DND-41 (cell line): ENCODE measurements at regions not wholly inside any gene's neighbourhood (a gene's known extent, or its start where the extent isn't known, plus 50 kb on each side); places are given as distances from the start of the nearest gene placed in this dataset.
"Not testable (repeated sequence)": the region's sequence is repeated elsewhere in the genome, so short reads cannot be mapped to it uniquely, and the experiment has no call there.

Experiments used
- EZH2 ChIP-seq: IDR thresholded peaks from 3 replicates; pipeline ENCODE4 v1.6.1; 2012; ENCODE audit warnings: borderline replicate concordance, low read depth, mild to moderate bottlenecking, moderate library complexity, low read length, inconsistent platforms; ENCODE audit not compliant: severe bottlenecking
- TF ChIP-seq, protein P1 (sequence below): IDR thresholded peaks from 2 replicates; pipeline ENCODE4 v1.5.1; 2012; ENCODE audit warnings: borderline replicate concordance, low read length, moderate library complexity, mild to moderate bottlenecking; ENCODE audit not compliant: poor library complexity, severe bottlenecking; ENCODE audit errors: extremely low read depth

DNA sequence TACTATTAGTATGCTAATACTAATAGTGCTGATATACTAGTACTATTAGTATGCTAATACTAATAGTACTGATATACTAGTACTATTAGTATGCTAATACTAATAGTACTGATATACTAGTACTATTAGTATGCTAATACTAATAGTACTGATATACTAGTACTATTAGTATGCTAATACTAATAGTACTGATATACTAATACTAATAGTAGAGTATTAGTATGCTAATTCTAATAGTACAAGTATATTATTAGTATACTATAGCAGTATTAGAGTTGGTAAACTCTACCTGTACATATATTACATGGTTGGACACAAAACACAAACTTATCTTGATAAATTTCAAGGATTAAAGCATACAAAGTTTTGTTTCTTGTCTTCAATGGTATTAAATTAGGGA lies 722.9 kb downstream of the TRHDE start:
- TF ChIP-seq, protein P1, sequence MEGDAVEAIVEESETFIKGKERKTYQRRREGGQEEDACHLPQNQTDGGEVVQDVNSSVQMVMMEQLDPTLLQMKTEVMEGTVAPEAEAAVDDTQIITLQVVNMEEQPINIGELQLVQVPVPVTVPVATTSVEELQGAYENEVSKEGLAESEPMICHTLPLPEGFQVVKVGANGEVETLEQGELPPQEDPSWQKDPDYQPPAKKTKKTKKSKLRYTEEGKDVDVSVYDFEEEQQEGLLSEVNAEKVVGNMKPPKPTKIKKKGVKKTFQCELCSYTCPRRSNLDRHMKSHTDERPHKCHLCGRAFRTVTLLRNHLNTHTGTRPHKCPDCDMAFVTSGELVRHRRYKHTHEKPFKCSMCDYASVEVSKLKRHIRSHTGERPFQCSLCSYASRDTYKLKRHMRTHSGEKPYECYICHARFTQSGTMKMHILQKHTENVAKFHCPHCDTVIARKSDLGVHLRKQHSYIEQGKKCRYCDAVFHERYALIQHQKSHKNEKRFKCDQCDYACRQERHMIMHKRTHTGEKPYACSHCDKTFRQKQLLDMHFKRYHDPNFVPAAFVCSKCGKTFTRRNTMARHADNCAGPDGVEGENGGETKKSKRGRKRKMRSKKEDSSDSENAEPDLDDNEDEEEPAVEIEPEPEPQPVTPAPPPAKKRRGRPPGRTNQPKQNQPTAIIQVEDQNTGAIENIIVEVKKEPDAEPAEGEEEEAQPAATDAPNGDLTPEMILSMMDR = not testable (repeated sequence)
- TF ChIP-seq EZH2 = not testable (repeated sequence)
